HepG2 (cell line): ENCODE measurements at regions not wholly inside any gene's neighbourhood (a gene's known extent, or its start where the extent isn't known, plus 50 kb on each side); places are given as distances from the start of the nearest gene placed in this dataset.

Experiments
- ADNP ChIP-seq: sonication (generic); formaldehyde crosslinking; IDR thresholded peaks from 2 replicates; pipeline ENCODE4 v1.4.0; 2020; ENCODE audit warnings: missing genetic modification reagents
- ARID2 ChIP-seq: sonication (generic); formaldehyde crosslinking; IDR thresholded peaks from 2 replicates; pipeline ENCODE4 v1.8.1; 2022; ENCODE audit warnings: mild to moderate bottlenecking, missing genetic modification reagents, borderline replicate concordance
- FUBP1 ChIP-seq: sonication (generic); formaldehyde crosslinking; IDR thresholded peaks from 2 replicates; pipeline ENCODE4 v1.5.1; 2020; ENCODE audit warnings: missing genetic modification reagents, mild to moderate bottlenecking, borderline replicate concordance
- HBP1 ChIP-seq: IDR thresholded peaks from 2 replicates; pipeline ENCODE4 v1.6.1; 2016; ENCODE audit warnings: low read depth, control low read depth
- HMGA1 ChIP-seq: sonication (generic); formaldehyde crosslinking; conservative IDR thresholded peaks from 2 replicates; pipeline ENCODE4 v1.4.0; 2020; ENCODE audit warnings: missing genetic modification reagents
- HNRNPUL1 ChIP-seq: fragments of 200-400 bp; formaldehyde crosslinking; IDR thresholded peaks from 2 replicates; pipeline ENCODE4 v1.6.1; 2017; ENCODE audit warnings: low read depth, mild to moderate bottlenecking, low read length, moderate library complexity
- IRF9 ChIP-seq: sonication (generic); formaldehyde crosslinking; IDR thresholded peaks from 2 replicates; pipeline ENCODE4 v1.8.0; 2022; ENCODE audit warnings: missing genetic modification reagents, mild to moderate bottlenecking, borderline replicate concordance
- MED8 ChIP-seq: sonication (generic); formaldehyde crosslinking; IDR thresholded peaks from 2 replicates; pipeline ENCODE4 v1.8.1; 2023; ENCODE audit warnings: mild to moderate bottlenecking, missing genetic modification reagents; ENCODE audit not compliant: insufficient replicate concordance
- MEIS1 ChIP-seq: sonication (generic); formaldehyde crosslinking; IDR thresholded peaks from 2 replicates; pipeline ENCODE4 v1.9.0; 2021; ENCODE audit warnings: mild to moderate bottlenecking, missing genetic modification reagents, moderate library complexity, borderline replicate concordance
- MZF1 ChIP-seq: sonication (generic); formaldehyde crosslinking; IDR thresholded peaks from 2 replicates; pipeline ENCODE4 v1.8.1; 2023; ENCODE audit warnings: mild to moderate bottlenecking, missing genetic modification reagents, borderline replicate concordance
- NFIC ChIP-seq: IDR thresholded peaks from 2 replicates; pipeline ENCODE4 v1.6.1; 2012; ENCODE audit warnings: mild to moderate bottlenecking, low read length, inconsistent platforms
- RBM22 ChIP-seq: fragments of 200-400 bp; formaldehyde crosslinking; optimal IDR thresholded peaks from 2 replicates; pipeline ENCODE3; 2017; ENCODE audit warnings: mild to moderate bottlenecking, low read length, moderate library complexity
- SOX13 ChIP-seq, 3 experiments: fragments of 450-650 bp in 1 of 3; sonication (generic) in 1 of 3; formaldehyde crosslinking in 1 of 3; IDR thresholded peaks in 2 of 3; conservative IDR thresholded peaks in 1 of 3; 2 replicates each; pipeline versions ENCODE4 v1.5.0 to v1.6.1; 2016 to 2020; ENCODE audit warnings: antibody characterized with exemption in 1 of 3, mild to moderate bottlenecking in 1 of 3, missing compliant biosample characterization in 1 of 3, missing genetic modification reagents in 1 of 3, moderate library complexity in 1 of 3
- ZBTB46 ChIP-seq: sonication (generic); formaldehyde crosslinking; IDR thresholded peaks from 2 replicates; pipeline ENCODE4 v1.4.0; 2020; ENCODE audit warnings: mild to moderate bottlenecking, missing genetic modification reagents, borderline replicate concordance
- ZNF136 ChIP-seq: sonication (generic); formaldehyde crosslinking; IDR thresholded peaks from 2 replicates; pipeline ENCODE4 v1.8.1; 2022; ENCODE audit warnings: low read depth, mild to moderate bottlenecking, moderate library complexity, missing genetic modification reagents
- ZNF468 ChIP-seq: sonication (generic); formaldehyde crosslinking; IDR thresholded peaks from 2 replicates; pipeline ENCODE4 v1.8.0; 2022; ENCODE audit warnings: mild to moderate bottlenecking, moderate library complexity, missing genetic modification reagents
- ZNF549 ChIP-seq: sonication (generic); formaldehyde crosslinking; IDR thresholded peaks from 2 replicates; pipeline ENCODE4 v1.5.0; 2020; ENCODE audit warnings: missing genetic modification reagents
- ZNF704 ChIP-seq: sonication (generic); formaldehyde crosslinking; IDR thresholded peaks from 2 replicates; pipeline ENCODE4 v1.8.1; 2023; ENCODE audit warnings: mild to moderate bottlenecking, inconsistent platforms, moderate library complexity, missing genetic modification reagents, borderline replicate concordance
- ZSCAN9 ChIP-seq: IDR thresholded peaks from 2 replicates; pipeline ENCODE4 v1.6.1; 2016; ENCODE audit warnings: borderline replicate concordance

- no peak for TF ChIP-seq ZNF136 (CRISPR knock-in tag)
- TF ChIP-seq ZNF468 (CRISPR knock-in tag), result no peak
- TF ChIP-seq HMGA1 (CRISPR knock-in tag), result no peak
- peak; percentile 62; the same call in 1 of the 2 replicates for TF ChIP-seq IRF9 (CRISPR knock-in tag)
- no peak for TF ChIP-seq ZNF704
- no peak for TF ChIP-seq MZF1 (CRISPR knock-in tag)
- no peak for TF ChIP-seq ZNF549
- TF ChIP-seq FUBP1 (CRISPR knock-in tag), result no peak
- TF ChIP-seq HBP1 (CRISPR knock-in tag), result 0 out of 2 replicates have a peak, but pooled peaks have one; percentile 48
- 0 out of 2 replicates have a peak, but pooled peaks have one; percentile 61 for TF ChIP-seq MEIS1 (CRISPR knock-in tag)
- no peak for TF ChIP-seq HNRNPUL1
- TF ChIP-seq NFIC, result peak; percentile 69; the same call in 1 of the 2 replicates
- TF ChIP-seq ADNP (CRISPR knock-in tag), result no peak
- TF ChIP-seq ZSCAN9 (CRISPR knock-in tag), result 0 out of 2 replicates have a peak, but pooled peaks have one; percentile 33
- TF ChIP-seq MED8 (CRISPR knock-in tag), result no peak
- no peak for TF ChIP-seq SOX13 (IDR thresholded peaks at IDR 0.05)
- peak in 1 of 2 experiments; percentile 90; a peak in 2 of 4 replicates for TF ChIP-seq SOX13 (CRISPR knock-in tag; conservative IDR thresholded peaks at IDR 0.05 in 1 of 2, IDR thresholded peaks at IDR 0.05 in 1 of 2)
- no peak for TF ChIP-seq ZBTB46 (CRISPR knock-in tag)
- TF ChIP-seq ARID2 (CRISPR knock-in tag), result no peak
- TF ChIP-seq RBM22, result no peak
Observed at GRCh38 chr2:63737081-63737751, 104.5 kb upstream of the UGP2 start (continued).
